Astrocyte (in vitro differentiated cells and primary cell): ENCODE measurements at regions not wholly inside any gene's neighbourhood (a gene's known extent, or its start where the extent isn't known, plus 50 kb on each side); places are given as distances from the start of the nearest gene placed in this dataset.

Experiments used
- DNase-seq: peaks from one replicate; pipeline ENCODE4 v3.0.0-alpha.2; 2010; ENCODE audit warnings: low read depth
- FAIRE-seq: peaks from 2 replicates; lab custom pipeline; 2011; peaks lifted over from hg19 to GRCh38; lab: Jason Lieb, UNC
- H2AFZ ChIP-seq: 2 replicates; pipeline ENCODE4 v1.6.0; 2012; ENCODE audit warnings: low read depth, low read length, inconsistent platforms
- H3K27ac ChIP-seq: 2 replicates; pipeline ENCODE4 v1.5.1; 2011; ENCODE audit warnings: low read depth, low read length, inconsistent platforms
- H3K27me3 ChIP-seq: 2 replicates; pipeline ENCODE4 v1.6.0; 2011; ENCODE audit warnings: low read length, inconsistent platforms; ENCODE audit not compliant: insufficient read depth
- H3K36me3 ChIP-seq: 2 replicates; pipeline ENCODE4 v1.5.1; 2011; ENCODE audit warnings: low read length, inconsistent platforms; ENCODE audit not compliant: insufficient read depth
- H3K4me1 ChIP-seq: 2 replicates; pipeline ENCODE4 v1.5.1; 2011; ENCODE audit warnings: low read length, inconsistent platforms; ENCODE audit not compliant: insufficient read depth
- H3K4me2 ChIP-seq: 2 replicates; pipeline ENCODE4 v1.6.0; 2012; ENCODE audit warnings: low read length, inconsistent platforms
- H3K4me3 ChIP-seq: 2 replicates; pipeline ENCODE4 v1.5.1; 2011; ENCODE audit warnings: low read depth, mild to moderate bottlenecking, low read length, inconsistent platforms; ENCODE audit not compliant: insufficient read depth
- H3K79me2 ChIP-seq: 2 replicates; pipeline ENCODE4 v1.6.0; 2012; ENCODE audit warnings: mild to moderate bottlenecking, low read length, inconsistent platforms; ENCODE audit not compliant: insufficient read depth
- H3K9ac ChIP-seq: 2 replicates; pipeline ENCODE4 v1.6.0; 2012; ENCODE audit warnings: mild to moderate bottlenecking, low read length, inconsistent platforms
- H3K9me3 ChIP-seq: 2 replicates; pipeline ENCODE4 v1.5.1; 2012; ENCODE audit warnings: low read depth, mild to moderate bottlenecking, low read length, inconsistent platforms; ENCODE audit not compliant: insufficient read depth
- H4K20me1 ChIP-seq: 2 replicates; pipeline ENCODE4 v1.6.0; 2012; ENCODE audit warnings: low read length, inconsistent platforms; ENCODE audit not compliant: insufficient read depth
- H3K27ac Mint-ChIP-seq: one replicate; pipeline ENCODE4 v1.8.0; 2021; ENCODE audit warnings: mild to moderate bottlenecking, mixed read lengths; ENCODE audit not compliant: unreplicated experiment
- H3K27me3 Mint-ChIP-seq: one replicate; pipeline ENCODE4 v1.8.0; 2021; ENCODE audit warnings: low read depth, mixed read lengths; ENCODE audit not compliant: unreplicated experiment
- H3K36me3 Mint-ChIP-seq: one replicate; pipeline ENCODE4 v1.8.0; 2021; ENCODE audit warnings: low read depth, mixed read lengths; ENCODE audit not compliant: unreplicated experiment
- H3K4me1 Mint-ChIP-seq: one replicate; pipeline ENCODE4 v1.8.0; 2021; ENCODE audit warnings: low read depth, mixed read lengths; ENCODE audit not compliant: unreplicated experiment
- H3K4me3 Mint-ChIP-seq: one replicate; pipeline ENCODE4 v1.8.0; 2021; ENCODE audit warnings: mild to moderate bottlenecking, moderate library complexity, mixed read lengths; ENCODE audit not compliant: unreplicated experiment
- H3K9me3 Mint-ChIP-seq: one replicate; pipeline ENCODE4 v1.8.0; 2021; ENCODE audit warnings: mild to moderate bottlenecking, mixed read lengths; ENCODE audit not compliant: unreplicated experiment
- EZH2 ChIP-seq: IDR thresholded peaks from 2 replicates; pipeline ENCODE4 v1.6.1; 2012; ENCODE audit warnings: mild to moderate bottlenecking, low read length, inconsistent platforms; ENCODE audit not compliant: insufficient read depth
- TF ChIP-seq, protein P1 (sequence below): IDR thresholded peaks from 2 replicates; pipeline ENCODE4 v1.5.1; 2011; ENCODE audit warnings: low read depth, mild to moderate bottlenecking, inconsistent platforms, low read length, moderate library complexity; ENCODE audit not compliant: insufficient read depth

DNA sequence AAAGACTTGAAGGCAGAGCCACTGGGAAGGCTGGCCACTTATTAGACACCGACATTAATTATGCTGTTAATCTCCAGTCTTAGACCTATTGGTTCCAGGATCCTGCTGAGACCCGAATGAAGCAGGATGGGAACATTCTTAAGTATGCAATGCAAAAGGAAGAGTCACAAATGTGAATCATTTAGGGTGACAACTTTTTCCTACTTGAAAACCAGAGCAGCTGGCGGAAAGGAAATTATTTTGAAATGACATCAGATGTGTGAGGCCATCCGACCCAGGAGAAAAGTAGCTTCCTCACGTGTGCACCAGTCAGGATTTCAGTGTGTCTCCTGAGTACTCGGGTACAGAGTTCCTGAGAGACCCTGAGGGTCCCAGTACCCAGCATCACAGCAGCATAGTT is 222.9 kb upstream of the NCKAP5 start:
- Histone ChIP-seq H3K4me2 (peak overlapping the region; percentile 24), H3K79me2 (no peaks in the 10 kb centered on the region), H3K27ac (peak overlapping the region; percentile 78), H3K9me3 (no peaks in the 10 kb centered on the region), H4K20me1 (no peaks in the 10 kb centered on the region), H3K9ac (peak overlapping the region; percentile 50), H3K4me1 (peaks cover 27% of the 10 kb centered on the region), H3K4me3 (no peak overlapping the region), H3K36me3 (no peaks in the 10 kb centered on the region), H2AFZ (no peak overlapping the region), H3K27me3 (no peaks in the 10 kb centered on the region)
- FAIRE-seq: peak; percentile 69
- Mint-ChIP-seq H3K4me3 (no peak overlapping the region), H3K36me3 (no peaks in the 10 kb centered on the region), H3K27ac (peak overlapping the region; percentile 82), H3K4me1 (peaks cover 29% of the 10 kb centered on the region), H3K27me3 (no peaks in the 10 kb centered on the region), H3K9me3 (peaks cover 3% of the 10 kb centered on the region)
- no peak for TF ChIP-seq EZH2
- TF ChIP-seq, protein P1, sequence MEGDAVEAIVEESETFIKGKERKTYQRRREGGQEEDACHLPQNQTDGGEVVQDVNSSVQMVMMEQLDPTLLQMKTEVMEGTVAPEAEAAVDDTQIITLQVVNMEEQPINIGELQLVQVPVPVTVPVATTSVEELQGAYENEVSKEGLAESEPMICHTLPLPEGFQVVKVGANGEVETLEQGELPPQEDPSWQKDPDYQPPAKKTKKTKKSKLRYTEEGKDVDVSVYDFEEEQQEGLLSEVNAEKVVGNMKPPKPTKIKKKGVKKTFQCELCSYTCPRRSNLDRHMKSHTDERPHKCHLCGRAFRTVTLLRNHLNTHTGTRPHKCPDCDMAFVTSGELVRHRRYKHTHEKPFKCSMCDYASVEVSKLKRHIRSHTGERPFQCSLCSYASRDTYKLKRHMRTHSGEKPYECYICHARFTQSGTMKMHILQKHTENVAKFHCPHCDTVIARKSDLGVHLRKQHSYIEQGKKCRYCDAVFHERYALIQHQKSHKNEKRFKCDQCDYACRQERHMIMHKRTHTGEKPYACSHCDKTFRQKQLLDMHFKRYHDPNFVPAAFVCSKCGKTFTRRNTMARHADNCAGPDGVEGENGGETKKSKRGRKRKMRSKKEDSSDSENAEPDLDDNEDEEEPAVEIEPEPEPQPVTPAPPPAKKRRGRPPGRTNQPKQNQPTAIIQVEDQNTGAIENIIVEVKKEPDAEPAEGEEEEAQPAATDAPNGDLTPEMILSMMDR: no peak
- DNase-seq: peak; percentile 74

GRCh38 chr2:133792223-133792622 is 224.0 kb upstream of the NCKAP5 start:
- H3K27me3 Mint-ChIP-seq: no peaks in the 10 kb centered on the region
- Histone ChIP-seq H3K27me3 (no peaks in the 10 kb centered on the region), H3K4me2 (no peak overlapping the region), H2AFZ (no peak overlapping the region), H3K27ac (peak overlapping the region; percentile 78), H3K9ac (no peak overlapping the region), H4K20me1 (no peaks in the 10 kb centered on the region), H3K79me2 (no peaks in the 10 kb centered on the region), H3K9me3 (no peaks in the 10 kb centered on the region), H3K4me3 (no peak overlapping the region), H3K36me3 (no peaks in the 10 kb centered on the region), H3K4me1 (peaks cover 25% of the 10 kb centered on the region)
- peaks cover 3% of the 10 kb centered on the region for H3K9me3 Mint-ChIP-seq
- no peaks in the 10 kb centered on the region for H3K36me3 Mint-ChIP-seq
- no peak for FAIRE-seq
- H3K4me1 Mint-ChIP-seq: peaks cover 27% of the 10 kb centered on the region
- no peak overlapping the region for H3K27ac Mint-ChIP-seq
- no peak for TF ChIP-seq EZH2
- TF ChIP-seq, protein P1: no peak
- DNase-seq: no peak
- no peak overlapping the region for H3K4me3 Mint-ChIP-seq

DNA sequence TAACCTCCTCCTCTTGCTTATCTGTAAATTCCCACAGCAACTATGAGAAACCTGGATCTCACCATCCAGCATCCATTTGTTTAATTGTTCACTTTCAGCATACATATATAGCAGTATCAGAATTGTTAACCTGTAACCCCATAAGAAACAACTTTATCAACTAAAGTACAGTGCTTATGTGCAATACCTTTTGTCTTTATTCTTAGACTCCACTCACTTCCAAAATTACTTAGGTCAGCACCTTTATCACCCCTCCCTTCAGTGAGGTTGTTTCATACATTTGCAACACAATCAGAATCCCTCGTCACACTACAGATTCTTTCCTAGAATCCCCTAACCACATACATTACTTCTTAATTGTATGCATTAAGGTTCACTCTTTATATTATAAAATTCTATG is 225.9 kb upstream of the NCKAP5 start:
- H3K36me3 Mint-ChIP-seq: no peaks in the 10 kb centered on the region
- Histone ChIP-seq H3K9ac (no peak overlapping the region), H3K27ac (no peak overlapping the region), H3K4me1 (peaks cover 17% of the 10 kb centered on the region), H3K79me2 (no peaks in the 10 kb centered on the region), H2AFZ (no peak overlapping the region), H3K4me2 (no peak overlapping the region), H3K27me3 (no peaks in the 10 kb centered on the region), H3K36me3 (no peaks in the 10 kb centered on the region), H3K4me3 (no peak overlapping the region), H3K9me3 (no peaks in the 10 kb centered on the region), H4K20me1 (no peaks in the 10 kb centered on the region)
- H3K9me3 Mint-ChIP-seq: peaks cover 7% of the 10 kb centered on the region
- TF ChIP-seq, protein P1: no peak
- no peak for TF ChIP-seq EZH2
- no peak overlapping the region for H3K27ac Mint-ChIP-seq
- no peaks in the 10 kb centered on the region for H3K27me3 Mint-ChIP-seq
- peaks cover 17% of the 10 kb centered on the region for H3K4me1 Mint-ChIP-seq
- H3K4me3 Mint-ChIP-seq: no peak overlapping the region
- no peak for DNase-seq
- FAIRE-seq: no peak
